B cell (primary cell): ENCODE measurements at regions not wholly inside any gene's neighbourhood (a gene's known extent, or its start where the extent isn't known, plus 50 kb on each side); places are given as distances from the start of the nearest gene placed in this dataset.

Experiments
- ATAC-seq: fragments of 200-7000 bp; cut with Tn5 transposase; one replicate; pipeline ENCODE4 v1.10.0; 2021; ENCODE audit warnings: low read depth, mild to moderate bottlenecking, moderate number of reproducible peaks, moderate library complexity
- CTCF ChIA-PET: fragments of 350-600 bp; sonication (Branson Sonifier 250); formaldehyde crosslinking; loops from one replicate; lab custom pipeline; 2021; ENCODE audit warnings: antibody characterized with exemption, inconsistent platforms; lab: Charles Lee
- POLR2A ChIA-PET: fragments of 350-600 bp; sonication (Branson Sonifier 250); formaldehyde crosslinking; loops from one replicate; lab custom pipeline; 2021; ENCODE audit warnings: antibody characterized with exemption; lab: Charles Lee
- DNase-seq: peaks from one replicate; pipeline ENCODE4 v3.0.0; 2013
- H2AFZ ChIP-seq: 2 replicates; pipeline ENCODE4 v1.6.1; 2012; ENCODE audit warnings: mild to moderate bottlenecking, low read depth, low read length; ENCODE audit not compliant: insufficient read depth, poor library complexity, severe bottlenecking
- H3K27ac ChIP-seq, 2 donors: 1 replicate in 1 of 2; 2 replicates in 1 of 2; pipeline ENCODE4 v1.5.1; 2012 to 2013; ENCODE audit warnings: low read length in 2 of 2, mild to moderate bottlenecking in 2 of 2, moderate library complexity in 1 of 2
- H3K27me3 ChIP-seq, 4 experiments: fragments of 200-600 bp in 1 of 4; sonication (generic) in 1 of 4; replicated peaks in 1 of 4; 1 replicate in 2 of 4; 2 replicates in 2 of 4; pipeline versions ENCODE4 v1.6.1 to v1.7.0; 2013 to 2016; ENCODE audit warnings: low read length in 3 of 4, mild to moderate bottlenecking in 2 of 4, mixed read lengths in 1 of 4, moderate library complexity in 1 of 4; ENCODE audit not compliant: insufficient read depth in 4 of 4, control insufficient read depth in 3 of 4; ENCODE audit errors: control extremely low read depth in 1 of 4
- H3K36me3 ChIP-seq, 2 experiments: replicated peaks in 1 of 2; 1 replicate in 1 of 2; 2 replicates in 1 of 2; pipeline versions ENCODE4 v1.6.1 to v1.7.1; 2013; ENCODE audit warnings: low read length in 1 of 2; ENCODE audit not compliant: insufficient read depth in 2 of 2, control insufficient read depth in 1 of 2; ENCODE audit errors: control extremely low read depth in 1 of 2, extremely low read depth in 1 of 2
- H3K4me1 ChIP-seq, 2 donors: fragments of 200-600 bp in 1 of 2; sonication (generic) in 1 of 2; 1 replicate in 1 of 2; 2 replicates in 1 of 2; pipeline versions ENCODE4 v1.5.1 to v1.6.1; 2013 to 2017; ENCODE audit warnings: low read length in 2 of 2; ENCODE audit not compliant: control insufficient read depth in 2 of 2, insufficient read depth in 2 of 2
- H3K4me2 ChIP-seq: replicated peaks from 2 replicates; pipeline ENCODE3; 2012; ENCODE audit warnings: mild to moderate bottlenecking, low read depth, low read length; ENCODE audit not compliant: poor library complexity, severe bottlenecking
- H3K4me3 ChIP-seq, 5 experiments: fragments of 200-600 bp in 1 of 5; sonication (generic) in 1 of 5; 1 replicate in 3 of 5; 2 replicates in 2 of 5; pipeline versions ENCODE4 v1.5.1 to v1.7.0; 2011 to 2016; ENCODE audit warnings: low read length in 4 of 5, mild to moderate bottlenecking in 4 of 5, low read depth in 2 of 5, control low read depth in 1 of 5, moderate library complexity in 1 of 5; ENCODE audit not compliant: insufficient read depth in 1 of 5; ENCODE audit errors: control extremely low read depth in 1 of 5, extremely low read depth in 1 of 5
- H3K79me2 ChIP-seq: fragments of 200-600 bp; sonication (generic); one replicate; pipeline ENCODE4 v1.6.0; 2016; ENCODE audit warnings: low read length; ENCODE audit not compliant: control insufficient read depth, insufficient read depth
- H3K9ac ChIP-seq: fragments of 200-600 bp; sonication (generic); 2 replicates; pipeline ENCODE4 v1.6.1; 2017; ENCODE audit warnings: mild to moderate bottlenecking, low read length, moderate library complexity
- H3K9me3 ChIP-seq, 3 donors: one replicate each; pipeline versions ENCODE4 v1.6.1 to v1.7.1; 2013; ENCODE audit warnings: low read length in 2 of 3; ENCODE audit not compliant: control insufficient read depth in 2 of 3, insufficient read depth in 1 of 3; ENCODE audit errors: control extremely low read depth in 1 of 3
- H4K20me1 ChIP-seq: 2 replicates; pipeline ENCODE4 v1.6.0; 2012; ENCODE audit warnings: mild to moderate bottlenecking, low read length; ENCODE audit not compliant: insufficient read depth, control insufficient read depth, poor library complexity, severe bottlenecking
- H3K27ac Mint-ChIP-seq: one replicate; pipeline ENCODE4 v1.8.0; 2021; ENCODE audit warnings: mixed read lengths
- H3K27me3 Mint-ChIP-seq: one replicate; pipeline ENCODE4 v1.8.0; 2021; ENCODE audit warnings: mixed read lengths
- H3K4me1 Mint-ChIP-seq: one replicate; pipeline ENCODE4 v1.8.0; 2021; ENCODE audit warnings: mixed read lengths
- H3K4me3 Mint-ChIP-seq: one replicate; pipeline ENCODE4 v1.8.0; 2021; ENCODE audit warnings: mixed read lengths
- H3K9me3 Mint-ChIP-seq: one replicate; pipeline ENCODE4 v1.8.0; 2022; ENCODE audit warnings: mixed read lengths; ENCODE audit not compliant: insufficient read depth
- EZH2 ChIP-seq: IDR thresholded peaks from 2 replicates; pipeline ENCODE4 v1.6.1; 2012; ENCODE audit warnings: borderline replicate concordance, low read depth, mild to moderate bottlenecking, moderate library complexity, low read length; ENCODE audit not compliant: insufficient read depth, poor library complexity, severe bottlenecking
- WGBS: methylation state at CpG from one replicate; pipeline ENCODE4 v1.1.5; 2013; ENCODE audit warnings: missing lambda C conversion rate; ENCODE audit not compliant: insufficient coverage; 5-methylcytosine and 5-hydroxymethylcytosine counted together
- intact Hi-C: fragments of 100-400 bp; cut with micrococcal nuclease; formaldehyde crosslinking; loops from one replicate; pipeline ENCODE4 v1.10.0; 2022
- TF ChIP-seq, protein P1 (sequence below): fragments of 200-600 bp; IDR thresholded peaks from one replicate; pipeline ENCODE4 v1.8.0; 2022; ENCODE audit warnings: antibody characterized with exemption, mild to moderate bottlenecking

DNA sequence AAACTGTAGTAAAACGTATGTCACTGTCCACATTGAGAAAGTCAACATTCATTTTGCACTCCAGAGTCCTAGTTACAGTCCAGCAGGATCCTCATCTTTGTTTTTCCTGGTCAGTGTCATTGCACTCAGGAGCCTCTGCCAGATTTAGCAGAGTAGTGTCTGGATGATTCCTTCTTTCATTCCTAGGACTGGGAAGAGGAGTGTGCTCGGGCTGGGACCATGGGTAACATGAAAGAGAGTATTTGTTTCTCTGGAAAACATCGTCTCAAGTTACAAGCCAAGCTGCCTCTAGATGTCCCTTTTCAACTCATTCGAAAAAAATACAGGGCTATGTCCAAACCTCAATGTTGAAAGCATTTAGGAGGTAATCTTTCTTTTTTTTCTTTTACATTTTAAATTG is 69.9 kb upstream of the TNIP3 start:
- no peak for DNase-seq
- Histone ChIP-seq H2AFZ (no peak overlapping the region), H3K9me3 (no peaks in the 10 kb centered on the region), H3K27ac (no peak overlapping the region), H3K27me3 (no peaks in the 10 kb centered on the region), H3K4me1 (no peaks in the 10 kb centered on the region), H3K79me2 (no peaks in the 10 kb centered on the region), H3K9ac (no peak overlapping the region), H3K36me3 (no peaks in the 10 kb centered on the region), H4K20me1 (no peaks in the 10 kb centered on the region), H3K4me2 (no peak overlapping the region), H3K4me3 (no peak overlapping the region)
- POLR2A ChIA-PET, result no interaction called here
- CTCF ChIA-PET, result no interaction called here
- WGBS, result no CpG with 5 or more reads among the region's 4 CpGs
- TF ChIP-seq, protein P1, sequence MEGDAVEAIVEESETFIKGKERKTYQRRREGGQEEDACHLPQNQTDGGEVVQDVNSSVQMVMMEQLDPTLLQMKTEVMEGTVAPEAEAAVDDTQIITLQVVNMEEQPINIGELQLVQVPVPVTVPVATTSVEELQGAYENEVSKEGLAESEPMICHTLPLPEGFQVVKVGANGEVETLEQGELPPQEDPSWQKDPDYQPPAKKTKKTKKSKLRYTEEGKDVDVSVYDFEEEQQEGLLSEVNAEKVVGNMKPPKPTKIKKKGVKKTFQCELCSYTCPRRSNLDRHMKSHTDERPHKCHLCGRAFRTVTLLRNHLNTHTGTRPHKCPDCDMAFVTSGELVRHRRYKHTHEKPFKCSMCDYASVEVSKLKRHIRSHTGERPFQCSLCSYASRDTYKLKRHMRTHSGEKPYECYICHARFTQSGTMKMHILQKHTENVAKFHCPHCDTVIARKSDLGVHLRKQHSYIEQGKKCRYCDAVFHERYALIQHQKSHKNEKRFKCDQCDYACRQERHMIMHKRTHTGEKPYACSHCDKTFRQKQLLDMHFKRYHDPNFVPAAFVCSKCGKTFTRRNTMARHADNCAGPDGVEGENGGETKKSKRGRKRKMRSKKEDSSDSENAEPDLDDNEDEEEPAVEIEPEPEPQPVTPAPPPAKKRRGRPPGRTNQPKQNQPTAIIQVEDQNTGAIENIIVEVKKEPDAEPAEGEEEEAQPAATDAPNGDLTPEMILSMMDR, result no peak
- TF ChIP-seq EZH2, result no peak
- Mint-ChIP-seq H3K27me3 (no peaks in the 10 kb centered on the region), H3K4me3 (no peak overlapping the region), H3K27ac (no peak overlapping the region), H3K4me1 (no peaks in the 10 kb centered on the region), H3K9me3 (no peaks in the 10 kb centered on the region)
- intact Hi-C loops, result no loop called here
- ATAC-seq, result no peak

- CTCF ChIA-PET, result no interaction called here
- Histone ChIP-seq H2AFZ (no peak overlapping the region), H3K4me3 (no peak overlapping the region), H4K20me1 (no peaks in the 10 kb centered on the region), H3K27ac (no peak overlapping the region), H3K4me1 (no peaks in the 10 kb centered on the region), H3K9ac (no peak overlapping the region), H3K79me2 (no peaks in the 10 kb centered on the region), H3K27me3 (no peaks in the 10 kb centered on the region), H3K9me3 (no peaks in the 10 kb centered on the region), H3K4me2 (no peak overlapping the region), H3K36me3 (no peaks in the 10 kb centered on the region)
- Mint-ChIP-seq H3K4me1 (peaks cover 1% of the 10 kb centered on the region), H3K4me3 (no peak overlapping the region), H3K27me3 (no peaks in the 10 kb centered on the region), H3K9me3 (no peaks in the 10 kb centered on the region), H3K27ac (no peak overlapping the region)
- ATAC-seq (no peak), DNase-seq (no peak)
- POLR2A ChIA-PET, result no interaction called here
- WGBS, result 100% methylated on average over 2 of the region's 3 CpGs
- TF ChIP-seq, protein P1, result no peak
- intact Hi-C loops, result no loop called here
Observed at GRCh38 chr4:121229993-121230392, 65.9 kb upstream of the TNIP3 start.
